H1 (cell line): ENCODE measurements at regions not wholly inside any gene's neighbourhood (a gene's known extent, or its start where the extent isn't known, plus 50 kb on each side); places are given as distances from the start of the nearest gene placed in this dataset.

Experiments used
- BCL11A ChIP-seq, 2 experiments: IDR thresholded peaks; one replicate each; pipeline ENCODE4 v1.6.1; 2011; ENCODE audit warnings: low read depth in 2 of 2, low read length in 2 of 2, mild to moderate bottlenecking in 2 of 2
- BRCA1 ChIP-seq: IDR thresholded peaks from 2 replicates; pipeline ENCODE4 v1.6.1; 2012; ENCODE audit warnings: low read depth, low read length, improper control_type of control experiment
- CHD2 ChIP-seq: IDR thresholded peaks from 2 replicates; pipeline ENCODE4 v1.6.1; 2012; ENCODE audit warnings: low read length, improper control_type of control experiment
- MAX ChIP-seq: IDR thresholded peaks from 2 replicates; pipeline ENCODE4 v1.6.1; 2012; ENCODE audit warnings: inconsistent platforms
- SIN3A ChIP-seq, 2 experiments: IDR thresholded peaks in 1 of 2; conservative IDR thresholded peaks in 1 of 2; 2 replicates each; pipeline ENCODE4 v1.6.1; 2011 to 2012; ENCODE audit warnings: low read length in 2 of 2, improper control_type of control experiment in 1 of 2, low read depth in 1 of 2, mild to moderate bottlenecking in 1 of 2
- TAF7 ChIP-seq: optimal IDR thresholded peaks from 2 replicates; pipeline ENCODE3; 2011; ENCODE audit warnings: low read depth, mild to moderate bottlenecking, inconsistent platforms, low read length, moderate library complexity, borderline replicate concordance

GRCh38 chr5:167425161-167425560 is 866.3 kb upstream of the WWC1 start (continued):
- TF ChIP-seq BCL11A (IDR thresholded peaks at IDR 0.05; ENCODE audit: low read depth in 2 of 2, low read length in 2 of 2): no peak
- no peak for TF ChIP-seq BRCA1
- TF ChIP-seq TAF7: no peak
- no peak for TF ChIP-seq CHD2
- no peak for TF ChIP-seq MAX
- no peak for TF ChIP-seq SIN3A (conservative IDR thresholded peaks at IDR 0.05 in 1 of 2, IDR thresholded peaks at IDR 0.05 in 1 of 2; ENCODE audit: low read depth in 1 of 2, low read length in 2 of 2)
